ENCODE measurements at regions not wholly inside any gene's neighbourhood (a gene's known extent, or its start where the extent isn't known, plus 50 kb on each side); places are given as distances from the start of the nearest gene placed in this dataset.

GRCh38 chr12:107873223-107873622 is 98.7 kb downstream of the ASCL4 start:
- Histone ChIP-seq H3K27me3 (peaks cover 44% of the 10 kb centered on the region), H3K9me3 (no peaks in the 10 kb centered on the region), H3K36me3 (no peaks in the 10 kb centered on the region), H3K4me3 (ENCODE audit: low read depth in 1 of 2, low read length in 1 of 2) (no peak overlapping the region), H3K27ac (no peak overlapping the region), H3K4me1 (ENCODE audit: control insufficient read depth in 1 of 2, insufficient read depth in 1 of 2, low read depth in 1 of 2, low read length in 1 of 2) (no peaks in the 10 kb centered on the region)
- TF ChIP-seq CTCF (IDR thresholded peaks at IDR 0.05): no peak

- Histone ChIP-seq H3K27ac (no peak overlapping the region), H3K4me1 (ENCODE audit: control insufficient read depth in 1 of 2, insufficient read depth in 1 of 2, low read depth in 1 of 2, low read length in 1 of 2) (no peaks in the 10 kb centered on the region), H3K27me3 (peaks cover 20% of the 10 kb centered on the region), H3K9me3 (no peaks in the 10 kb centered on the region), H3K4me3 (ENCODE audit: low read depth in 1 of 2, low read length in 1 of 2) (no peak overlapping the region), H3K36me3 (no peaks in the 10 kb centered on the region)
- TF ChIP-seq CTCF (IDR thresholded peaks at IDR 0.05): no peak
These were observed 101.3 kb downstream of the ASCL4 start for GRCh38 chr12:107875786-107876185.

GRCh38 chr12:107884769-107885694 is 110.5 kb downstream of the ASCL4 start:
- H3K4me1 ChIP-seq (ENCODE audit: control insufficient read depth in 1 of 2, insufficient read depth in 1 of 2, low read depth in 1 of 2, low read length in 1 of 2): no peaks in the 10 kb centered on the region
- no peak overlapping the region for H3K27ac ChIP-seq
- no peak for TF ChIP-seq CTCF (IDR thresholded peaks at IDR 0.05)
- no peaks in the 10 kb centered on the region for H3K36me3 ChIP-seq
- H3K27me3 ChIP-seq: peaks cover 18% of the 10 kb centered on the region
- H3K9me3 ChIP-seq: no peaks in the 10 kb centered on the region
- no peak overlapping the region for H3K4me3 ChIP-seq (ENCODE audit: low read depth in 1 of 2, low read length in 1 of 2)

- no peak for TF ChIP-seq CTCF (IDR thresholded peaks at IDR 0.05)
- no peak overlapping the region for H3K27ac ChIP-seq
- H3K9me3 ChIP-seq: no peaks in the 10 kb centered on the region
These were observed 114.3 kb downstream of the ASCL4 start for GRCh38 chr12:107888789-107889188.

GRCh38 chr12:107891967-107892366 is 117.5 kb downstream of the ASCL4 start:
- Histone ChIP-seq H3K9me3 (no peaks in the 10 kb centered on the region), H3K4me1 (ENCODE audit: control insufficient read depth in 1 of 2, insufficient read depth in 1 of 2, low read depth in 1 of 2, low read length in 1 of 2) (no peaks in the 10 kb centered on the region), H3K4me3 (ENCODE audit: low read depth in 1 of 2, low read length in 1 of 2) (no peak overlapping the region), H3K36me3 (no peaks in the 10 kb centered on the region), H3K27ac (no peak overlapping the region), H3K27me3 (peaks cover 8% of the 10 kb centered on the region)
- TF ChIP-seq CTCF (IDR thresholded peaks at IDR 0.05): no peak

More at GRCh38 chr12:107888789-107889188, 114.3 kb downstream of the ASCL4 start:
- Histone ChIP-seq H3K27me3 (peaks cover 18% of the 10 kb centered on the region), H3K4me3 (ENCODE audit: low read depth in 1 of 2, low read length in 1 of 2) (no peak overlapping the region), H3K36me3 (no peaks in the 10 kb centered on the region), H3K4me1 (ENCODE audit: control insufficient read depth in 1 of 2, insufficient read depth in 1 of 2, low read depth in 1 of 2, low read length in 1 of 2) (no peaks in the 10 kb centered on the region)
